HG02623 (cell line): ENCODE measurements at regions not wholly inside any gene's neighbourhood (a gene's known extent, or its start where the extent isn't known, plus 50 kb on each side); places are given as distances from the start of the nearest gene placed in this dataset.

Experiments
- ATAC-seq: cut with Tn5 transposase; IDR thresholded peaks from one replicate; pipeline ENCODE4 v1.9.1; 2021; ENCODE audit warnings: moderate library complexity; ENCODE audit not compliant: unreplicated experiment

DNA sequence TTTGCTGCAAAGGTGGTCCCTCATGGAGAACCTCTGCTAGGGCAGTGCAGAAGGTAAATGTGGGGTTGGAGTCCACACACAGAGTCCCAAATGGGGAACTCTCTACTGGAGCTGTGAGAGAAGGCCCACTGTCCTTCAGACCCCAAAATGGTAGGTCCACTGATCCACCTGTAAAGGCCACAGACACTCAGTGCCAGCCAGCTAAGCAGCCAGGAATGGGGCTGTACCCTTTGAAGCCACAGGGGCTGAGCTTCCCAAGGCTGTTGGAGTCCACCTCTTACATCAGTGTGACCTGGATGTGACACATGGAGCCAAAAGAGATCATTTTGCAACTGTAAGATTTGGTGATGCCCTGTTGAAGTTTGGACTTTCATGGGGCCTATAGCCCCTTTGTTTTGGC lies 252.4 kb upstream of the GULP1 start:
- ATAC-seq, result no peak

DNA sequence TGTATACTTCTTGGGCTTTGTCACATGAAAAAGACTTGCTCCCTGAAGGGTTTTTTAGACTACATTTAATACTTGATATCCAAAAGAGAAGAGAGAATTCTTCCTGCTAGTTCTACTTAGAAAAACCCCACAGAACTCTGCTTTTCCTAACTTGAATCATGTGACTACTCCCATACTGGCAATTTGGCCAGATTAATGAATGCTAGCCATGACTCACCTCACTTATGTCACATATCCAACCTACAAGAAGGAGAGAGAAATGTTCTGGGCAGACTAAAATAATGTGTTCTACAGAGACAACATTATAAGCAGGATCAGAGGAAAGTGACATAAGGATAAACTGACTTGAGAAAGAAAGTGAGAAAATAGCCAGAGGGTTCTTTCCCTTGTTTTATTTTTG lies 249.3 kb upstream of the GULP1 start:
- no peak for ATAC-seq

DNA sequence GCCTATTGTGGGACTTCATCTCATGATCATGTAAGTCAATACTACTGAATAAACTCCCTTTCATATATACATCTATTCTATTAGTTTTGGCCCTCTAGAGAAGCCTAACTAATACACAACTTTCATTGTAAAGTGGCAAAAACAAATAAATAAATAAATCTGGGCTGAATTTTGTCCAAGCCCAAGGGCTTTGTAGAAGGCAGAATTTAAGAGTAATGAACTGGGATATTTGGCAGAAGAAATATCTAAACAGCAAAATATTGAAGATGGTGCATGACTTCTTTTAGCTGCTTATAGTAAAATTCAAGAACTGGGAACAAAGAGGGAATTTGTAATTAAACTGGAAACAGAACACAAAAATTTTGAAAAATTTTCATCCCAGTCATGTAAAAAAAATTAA lies 246.7 kb upstream of the GULP1 start:
- no peak for ATAC-seq

DNA sequence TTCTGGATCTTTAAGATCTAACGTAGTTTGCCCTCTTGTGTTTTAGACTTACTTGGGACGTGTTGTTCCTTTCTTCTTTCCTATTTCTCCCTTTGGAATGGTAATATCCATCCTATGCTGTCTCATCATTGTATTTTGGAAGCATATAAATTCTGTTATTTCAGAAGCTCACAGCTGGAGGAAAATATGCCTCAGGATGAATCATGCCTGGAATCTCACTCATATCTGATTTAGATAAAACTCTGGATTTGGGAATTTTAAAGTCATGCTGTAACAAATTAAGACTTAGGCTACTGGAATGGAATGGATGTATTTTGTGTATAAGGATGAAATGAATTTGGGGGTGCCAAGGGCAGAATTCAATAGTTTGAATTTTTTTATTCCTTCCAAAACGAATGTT lies 245.2 kb upstream of the GULP1 start:
- ATAC-seq, result no peak

DNA sequence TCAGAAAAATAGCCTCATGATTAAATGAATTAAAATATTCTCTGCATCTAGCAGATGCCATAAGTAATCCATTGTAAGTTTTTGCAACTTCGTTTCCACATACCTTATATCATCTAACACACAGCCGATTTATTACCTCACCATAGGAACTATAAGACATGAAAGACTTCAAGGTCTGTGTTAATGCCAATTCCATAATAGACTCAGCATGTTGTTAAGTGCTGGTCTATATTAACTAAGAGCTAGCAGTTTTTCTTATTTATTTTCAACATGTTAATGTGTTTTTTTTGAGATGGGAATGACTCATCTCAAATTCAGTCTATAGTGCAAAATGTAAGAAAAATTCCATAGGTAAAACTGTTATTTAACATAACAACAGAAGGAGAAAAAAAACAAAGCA lies 243.9 kb upstream of the GULP1 start:
- ATAC-seq, result no peak

DNA sequence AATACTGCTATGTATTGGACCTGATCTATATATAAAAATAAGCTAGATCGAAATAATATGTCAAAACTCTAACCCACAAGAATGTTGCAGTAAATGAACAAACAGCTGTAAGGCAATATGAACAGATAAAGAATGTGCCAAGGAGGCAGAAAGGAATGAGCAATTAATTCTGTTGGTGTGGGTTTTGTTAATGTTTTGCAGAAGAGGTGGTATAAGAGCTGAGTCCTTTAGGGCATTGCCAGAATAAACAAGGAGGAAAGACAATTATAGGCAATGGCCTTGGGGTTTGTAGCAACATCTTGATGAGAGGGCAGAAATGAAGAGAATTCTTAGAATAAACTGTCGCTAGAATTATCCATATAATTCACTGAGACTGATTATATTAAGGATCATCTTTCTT lies 240.9 kb upstream of the GULP1 start:
- no peak for ATAC-seq

DNA sequence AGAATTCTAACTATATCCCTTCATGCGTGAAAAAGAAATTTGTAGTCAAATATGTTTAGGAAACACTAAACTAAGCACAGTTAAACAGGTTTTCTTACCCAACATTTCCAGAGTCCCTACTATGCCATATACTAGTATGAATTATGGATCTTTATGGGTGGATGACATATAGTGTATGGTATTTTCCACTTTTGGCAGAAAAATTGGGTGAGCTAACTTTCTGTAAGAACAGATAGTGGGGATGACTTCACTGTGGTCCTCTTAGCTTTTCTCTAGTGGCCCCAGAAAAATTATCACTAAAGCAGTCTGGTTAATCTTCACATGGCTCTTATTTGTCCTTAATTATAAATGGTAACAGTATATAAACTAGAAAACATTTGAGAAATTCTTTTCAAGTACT lies 240.0 kb upstream of the GULP1 start:
- no peak for ATAC-seq

DNA sequence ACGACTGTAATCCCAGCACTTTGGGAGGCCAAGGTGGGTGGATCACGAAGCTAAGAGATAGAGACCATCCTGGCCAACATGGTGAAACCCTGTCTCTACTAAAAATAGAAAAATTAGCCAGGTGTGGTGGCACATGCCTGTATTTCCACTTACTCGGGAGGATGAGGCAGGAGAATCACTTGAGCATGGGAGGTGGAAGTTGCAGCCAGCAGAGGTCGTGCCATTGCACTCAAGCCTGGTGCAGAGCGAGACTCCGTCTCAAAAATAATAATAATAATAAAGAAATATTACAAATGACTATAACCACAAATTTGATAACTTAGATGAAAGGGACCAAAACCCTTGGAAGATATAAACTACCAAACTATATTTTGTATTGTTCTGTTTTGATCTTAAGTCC lies 226.3 kb upstream of the GULP1 start:
- ATAC-seq, result no peak

DNA sequence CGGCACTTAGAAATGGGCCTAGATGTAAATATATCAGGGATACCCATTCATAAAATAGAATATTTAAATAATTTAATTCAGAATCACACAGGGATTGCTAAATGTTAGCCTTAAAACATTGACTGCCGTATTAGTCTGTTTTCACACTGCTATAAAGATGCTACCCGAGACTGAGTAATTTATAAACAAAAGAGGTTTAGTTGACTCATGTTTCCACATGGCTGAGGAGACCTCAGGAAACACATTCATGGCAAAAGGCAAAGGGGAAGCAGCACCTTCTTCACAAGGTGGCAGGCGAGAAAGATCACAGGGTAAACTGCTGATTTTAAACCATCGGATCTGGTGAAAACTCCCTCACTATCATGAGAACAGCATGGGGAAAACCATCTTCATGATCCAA lies 223.6 kb upstream of the GULP1 start:
- no peak for ATAC-seq

DNA sequence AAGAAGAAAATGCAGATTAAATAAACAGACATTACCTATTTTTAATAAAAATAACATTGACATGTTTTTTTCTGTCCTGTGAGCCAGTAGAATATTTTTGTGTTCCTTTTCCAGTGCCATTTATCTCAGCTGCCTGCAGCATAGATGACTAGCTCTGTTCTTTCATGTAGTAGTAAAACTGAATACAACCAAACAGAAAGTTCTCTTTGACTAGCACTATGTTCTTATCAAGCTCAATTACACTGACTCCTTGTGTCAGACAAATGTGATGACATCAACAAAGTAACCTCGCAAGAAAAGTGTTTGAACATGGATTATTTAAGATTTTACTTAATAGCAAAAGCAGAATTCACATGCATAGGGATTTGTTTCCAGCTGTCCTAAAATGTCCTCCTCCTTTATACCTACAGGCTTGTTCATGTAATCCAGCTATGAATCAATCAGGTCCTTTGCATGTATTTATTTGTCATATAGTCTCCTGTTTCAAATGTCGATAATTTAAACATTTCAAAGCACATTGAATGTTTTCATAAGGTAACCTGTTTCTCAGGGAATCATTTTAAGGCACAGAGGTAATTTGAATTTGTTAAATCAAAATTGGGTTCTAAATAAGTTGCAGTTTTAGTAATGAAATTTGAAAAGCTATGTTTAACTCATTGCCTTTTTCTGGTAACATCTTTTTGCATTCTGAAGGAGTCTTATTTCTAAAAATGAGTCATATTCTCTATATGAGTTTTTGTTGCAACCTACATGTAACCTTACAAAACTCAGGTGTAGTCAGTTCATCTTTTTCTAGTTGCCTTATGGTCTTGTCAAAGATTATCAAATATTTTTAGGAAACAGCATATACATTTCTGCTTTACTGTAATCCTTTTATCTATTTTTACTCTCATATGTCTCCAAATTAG lies 215.3 kb upstream of the GULP1 start:
- peak; percentile 86 for ATAC-seq

DNA sequence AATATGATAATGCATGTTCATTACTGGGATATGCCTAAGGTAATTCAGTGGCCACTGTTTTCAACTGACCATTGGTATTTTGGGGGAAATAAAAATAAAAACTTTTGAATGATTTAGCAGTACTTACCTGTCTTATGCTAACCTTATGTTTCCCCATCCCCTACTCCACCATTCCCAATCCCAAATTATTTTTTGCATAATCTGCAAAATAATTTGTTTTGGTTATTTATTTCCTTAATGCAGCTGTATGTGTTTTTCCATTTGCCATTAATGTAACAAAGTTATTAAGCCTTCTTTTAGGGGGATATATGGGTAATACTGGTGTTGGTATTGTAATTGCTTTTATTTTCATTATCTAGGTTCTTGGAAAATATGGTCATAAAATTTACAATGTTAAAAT lies 213.9 kb upstream of the GULP1 start:
- no peak for ATAC-seq

DNA sequence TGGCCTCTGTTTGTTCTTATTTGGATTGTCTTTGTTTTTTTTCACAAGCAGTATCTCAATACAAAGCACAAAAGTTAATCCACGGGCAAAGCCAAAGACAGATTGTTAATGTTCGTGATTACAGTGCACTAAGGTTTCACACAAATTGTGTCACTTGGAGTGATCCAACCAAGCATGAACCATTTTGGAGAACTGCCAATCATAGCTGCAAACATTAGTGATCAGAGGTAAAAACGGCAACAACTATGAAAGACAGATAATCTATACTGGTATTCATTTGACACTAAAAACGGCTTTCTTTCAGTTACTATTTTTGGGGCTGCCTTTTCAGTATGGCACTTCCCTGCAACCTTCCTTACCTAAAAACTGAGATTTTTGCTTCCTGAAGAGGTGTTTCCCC lies 213.1 kb upstream of the GULP1 start:
- ATAC-seq, result no peak

DNA sequence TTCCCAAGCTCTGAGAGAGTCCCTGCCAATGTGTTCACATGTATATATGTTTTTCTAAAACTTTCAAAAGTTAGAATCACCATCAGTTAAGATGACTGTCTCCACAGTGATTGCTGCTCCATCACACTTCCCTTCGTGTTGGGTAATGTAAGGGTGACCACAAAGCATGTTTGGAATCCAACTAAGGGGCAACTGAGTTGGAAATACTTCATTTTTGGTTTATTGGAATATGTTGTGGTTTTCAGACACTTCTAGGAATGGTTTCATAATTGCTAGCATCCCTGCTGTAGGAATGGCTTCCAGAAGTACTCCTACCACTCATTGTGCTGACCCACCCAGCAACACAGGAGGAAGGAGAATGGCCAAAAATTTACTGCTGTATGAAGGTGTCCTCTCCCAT lies 212.5 kb upstream of the GULP1 start:
- ATAC-seq, result no peak

DNA sequence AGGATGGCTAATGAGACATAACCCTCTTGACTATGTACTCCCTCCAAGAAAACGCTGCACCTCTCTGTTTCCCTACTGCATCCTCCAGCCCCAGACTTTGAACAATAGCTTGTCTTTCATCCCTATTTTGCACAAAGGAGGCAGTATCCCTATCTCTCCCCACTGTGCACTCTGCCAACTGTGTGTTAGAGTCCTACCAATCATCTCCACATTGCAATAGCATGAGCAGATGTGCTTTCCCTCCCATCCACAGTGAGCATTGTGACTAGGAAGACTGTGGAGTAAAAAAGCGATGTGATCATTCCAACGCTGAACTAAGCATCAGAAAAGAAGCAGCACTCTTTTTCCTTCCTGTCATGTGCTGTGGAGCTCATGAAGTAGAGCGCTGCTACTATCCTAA lies 206.3 kb upstream of the GULP1 start:
- ATAC-seq, result no peak

DNA sequence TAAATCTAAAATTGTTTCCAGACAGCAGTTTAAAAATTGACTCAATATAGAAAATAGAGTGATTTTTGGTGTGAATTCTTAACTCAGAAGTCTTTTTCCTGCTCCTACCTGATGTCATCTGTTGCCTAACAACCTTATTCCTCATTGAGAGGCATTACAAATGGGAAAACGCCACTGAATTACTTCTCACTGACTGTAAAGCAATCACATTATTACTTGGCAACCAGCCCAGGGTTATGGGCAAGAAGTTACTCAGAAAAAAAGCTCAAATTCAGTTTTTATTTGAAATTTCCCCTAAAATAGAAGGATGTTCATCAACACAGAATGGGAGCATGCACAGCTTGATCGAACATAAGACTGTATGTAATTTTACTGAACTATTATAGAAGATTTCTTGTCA lies 201.8 kb upstream of the GULP1 start:
- ATAC-seq, result no peak

DNA sequence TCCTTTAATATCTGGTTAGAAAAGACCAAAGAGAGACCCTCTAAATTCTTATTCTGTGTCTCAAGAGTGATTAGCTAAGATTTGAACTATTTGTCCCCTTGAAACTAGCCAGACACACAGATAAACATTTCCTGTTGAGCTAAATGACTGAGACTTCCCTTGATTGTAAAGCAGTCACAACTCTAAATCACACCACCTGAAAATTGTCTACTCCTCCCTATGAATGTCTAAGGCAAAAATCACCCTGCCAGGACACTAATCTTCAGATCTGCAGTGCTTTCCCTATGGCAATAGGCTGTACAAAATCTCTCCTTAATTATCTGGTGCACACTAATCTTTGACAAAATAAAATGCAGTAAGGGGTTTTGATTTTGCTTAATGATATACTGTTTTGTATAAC lies 200.5 kb upstream of the GULP1 start:
- ATAC-seq, result no peak

DNA sequence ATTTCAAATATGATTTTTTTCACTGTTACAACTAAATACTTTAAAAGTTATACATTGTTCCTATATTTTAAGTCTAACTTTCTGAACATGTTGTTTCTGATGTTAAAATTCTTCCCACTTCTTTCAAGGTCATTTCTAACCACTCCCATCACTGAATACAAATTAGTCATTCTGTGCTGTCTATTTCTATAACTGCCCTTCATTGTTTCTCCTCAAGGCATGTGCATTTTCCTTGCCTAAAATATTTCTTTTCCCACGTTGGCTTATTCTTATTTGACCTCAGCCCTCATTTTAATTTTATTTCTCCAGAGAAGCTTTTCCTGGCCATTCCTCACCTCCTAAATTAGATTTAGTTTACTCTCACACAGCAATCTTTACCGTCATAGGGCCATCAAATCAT lies 198.9 kb upstream of the GULP1 start:
- no peak for ATAC-seq

DNA sequence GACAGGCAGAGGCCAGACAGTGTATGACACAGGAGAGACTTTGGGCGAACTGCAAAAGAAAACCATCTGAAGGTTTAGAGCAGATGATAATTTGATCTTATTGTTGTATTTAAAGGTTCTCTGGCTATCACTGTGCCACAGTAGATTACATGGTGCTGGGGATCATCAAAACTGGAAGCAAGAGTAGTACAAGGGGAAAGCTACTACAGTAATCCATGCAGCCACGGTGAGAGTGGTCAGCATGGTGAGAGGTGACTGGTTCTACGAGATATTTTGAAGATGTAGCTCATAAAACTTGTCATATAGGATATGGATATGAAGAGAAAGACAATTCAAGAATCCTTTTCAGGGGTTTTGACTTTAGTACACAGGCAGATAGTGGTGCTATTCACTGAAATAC lies 194.8 kb upstream of the GULP1 start:
- no peak for ATAC-seq

DNA sequence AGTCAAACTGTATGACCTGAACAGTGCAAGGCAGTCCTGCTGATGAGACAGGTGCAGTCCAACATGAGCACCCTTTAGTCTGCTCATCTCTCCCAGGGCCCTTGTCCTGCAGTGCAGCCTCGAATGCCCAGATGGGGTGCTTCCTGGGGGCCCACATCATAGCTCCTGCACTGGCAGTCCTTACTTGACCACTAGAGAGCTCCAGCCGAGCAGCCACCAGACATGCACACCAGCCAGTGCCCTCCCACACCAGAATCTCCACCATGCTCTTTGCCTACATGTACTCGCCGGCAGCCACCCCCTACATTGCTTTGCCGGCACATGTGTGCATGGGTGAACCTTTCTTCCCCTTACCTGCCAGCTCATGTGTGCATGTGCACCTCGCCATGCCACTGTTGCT lies 188.8 kb upstream of the GULP1 start:
- ATAC-seq, result no peak

DNA sequence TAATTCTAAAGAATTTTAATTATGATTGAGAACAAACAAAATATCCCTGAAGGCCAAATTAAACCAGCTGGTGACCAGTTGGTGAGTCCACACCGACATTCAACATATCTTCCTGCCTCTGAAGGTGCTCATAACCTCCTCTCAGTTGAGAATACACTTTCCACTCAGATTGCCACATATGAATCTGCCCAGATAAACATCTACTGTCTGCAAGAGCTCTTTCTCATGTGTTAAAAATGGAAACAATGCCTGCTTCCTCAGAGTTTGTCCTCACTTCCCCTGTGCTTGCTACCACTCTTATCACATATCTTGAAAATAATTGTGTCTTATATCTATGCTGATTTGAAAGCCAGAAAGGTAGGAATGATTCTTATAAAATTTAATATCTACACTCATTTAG lies 177.7 kb upstream of the GULP1 start:
- no peak for ATAC-seq

DNA sequence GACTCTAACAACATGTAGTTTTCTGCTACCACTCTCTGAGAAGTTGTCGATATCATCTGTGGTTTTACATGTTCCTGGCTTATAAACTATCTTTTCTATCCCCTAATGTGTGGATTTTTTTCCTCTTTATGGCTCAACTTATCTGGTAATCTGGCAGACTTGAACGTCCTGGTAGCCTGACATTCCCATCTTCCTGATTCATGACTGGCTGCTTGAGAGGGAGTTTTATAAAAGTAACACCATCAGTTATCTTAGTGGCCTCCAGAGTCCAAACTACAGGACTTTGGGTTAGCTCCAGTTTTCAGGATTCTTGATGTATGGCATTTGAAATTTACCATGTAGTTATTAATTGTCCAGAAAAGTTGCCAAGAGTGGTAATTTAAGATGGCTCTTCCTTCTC lies 174.0 kb upstream of the GULP1 start:
- no peak for ATAC-seq

DNA sequence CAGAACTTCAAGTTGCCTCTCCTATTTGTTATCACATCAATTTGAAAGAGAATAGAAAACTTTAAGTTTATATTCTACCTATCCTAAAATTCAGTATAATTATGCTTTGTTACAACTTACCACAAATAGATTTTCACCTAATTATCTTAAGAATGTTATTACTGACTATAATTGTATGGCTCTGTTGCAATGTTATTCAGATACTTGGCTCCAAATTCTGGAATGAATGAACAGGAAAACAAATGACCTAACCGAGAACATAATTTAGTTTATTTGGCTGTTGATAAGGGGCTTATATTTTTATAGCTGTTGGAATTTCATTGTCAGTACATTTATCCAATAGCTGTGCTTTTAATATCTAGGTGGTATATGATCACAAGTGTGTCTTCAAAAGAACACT lies 173.2 kb upstream of the GULP1 start:
- ATAC-seq, result no peak

DNA sequence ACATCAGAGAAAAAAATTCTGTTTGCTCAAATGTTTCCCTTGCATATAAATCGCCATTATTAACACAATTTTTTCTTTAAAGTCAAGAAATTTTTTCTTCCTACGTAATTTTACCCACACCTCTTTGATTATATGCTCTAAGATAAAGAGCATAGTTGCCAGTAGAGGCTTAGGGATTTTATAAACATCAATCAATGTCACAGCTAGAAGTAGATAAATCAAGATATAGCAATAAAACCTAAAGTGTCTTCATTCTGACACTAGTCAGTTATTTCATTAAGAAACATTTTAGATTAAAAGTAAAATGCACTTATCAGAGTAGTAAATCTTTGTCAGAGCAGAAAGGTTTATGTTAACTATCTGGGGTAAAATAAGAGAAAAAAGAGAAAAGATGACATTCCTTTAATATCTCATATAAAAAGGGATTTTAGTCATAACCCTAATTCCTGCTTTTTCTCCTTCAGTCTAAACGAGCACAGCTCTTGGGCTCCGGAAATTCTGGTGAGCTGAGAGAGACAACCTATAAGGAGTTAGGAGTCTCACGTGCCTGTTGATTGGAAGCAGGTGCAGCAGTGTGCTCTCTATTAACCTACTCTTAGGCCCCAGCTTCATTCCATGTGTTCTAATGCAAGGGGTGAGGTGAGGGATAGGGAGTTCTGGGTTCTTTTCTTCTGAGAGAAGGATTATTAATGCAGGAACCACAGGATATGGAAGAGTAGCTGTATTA lies 172.4 kb upstream of the GULP1 start:
- no peak for ATAC-seq
